HG03159 (cell line): ENCODE measurements at regions not wholly inside any gene's neighbourhood (a gene's known extent, or its start where the extent isn't known, plus 50 kb on each side); places are given as distances from the start of the nearest gene placed in this dataset.
"Not testable (repeated sequence)": the region's sequence is repeated elsewhere in the genome, so short reads cannot be mapped to it uniquely, and the experiment has no call there.

Experiments
- ATAC-seq: cut with Tn5 transposase; IDR thresholded peaks from one replicate; pipeline ENCODE4 v1.9.1; 2021; ENCODE audit warnings: mild to moderate bottlenecking, moderate library complexity; ENCODE audit not compliant: unreplicated experiment

GRCh38 chr4:85153221-85153620, 186.7 kb upstream of the WDFY3 start:
- no peak for ATAC-seq

- ATAC-seq = no peak
Measured at GRCh38 chr4:85154591-85154990, 188.1 kb upstream of the WDFY3 start.

GRCh38 chr4:85165808-85166207, 199.3 kb upstream of the WDFY3 start:
- no peak for ATAC-seq

GRCh38 chr4:85166318-85166717, 199.8 kb upstream of the WDFY3 start:
- no peak for ATAC-seq

- no peak for ATAC-seq
Measured at GRCh38 chr4:85168234-85168834, 201.8 kb upstream of the WDFY3 start.

GRCh38 chr4:85170241-85170640, 203.8 kb upstream of the WDFY3 start:
- ATAC-seq = no peak

GRCh38 chr4:85175190-85175589, 208.7 kb upstream of the WDFY3 start:
- no peak for ATAC-seq

- ATAC-seq = no peak
Measured at GRCh38 chr4:85177092-85177491, 210.6 kb upstream of the WDFY3 start.

- ATAC-seq = no peak
Measured at GRCh38 chr4:85177679-85178078, 211.2 kb upstream of the WDFY3 start.

- no peak for ATAC-seq
Measured at GRCh38 chr4:85180533-85180932, 214.0 kb upstream of the WDFY3 start.

GRCh38 chr4:85187106-85187505, 220.6 kb upstream of the WDFY3 start:
- no peak for ATAC-seq

GRCh38 chr4:85196015-85196414, 229.5 kb upstream of the WDFY3 start:
- ATAC-seq = not testable (repeated sequence)

- ATAC-seq = no peak
Measured at GRCh38 chr4:85200106-85200505, 233.6 kb upstream of the WDFY3 start.

- no peak for ATAC-seq
Measured at GRCh38 chr4:85209161-85209560, 242.7 kb upstream of the WDFY3 start.

GRCh38 chr4:85210353-85210752, 243.9 kb upstream of the WDFY3 start:
- no peak for ATAC-seq

- ATAC-seq = not testable (repeated sequence)
Measured at GRCh38 chr4:85216571-85216970, 250.1 kb upstream of the WDFY3 start.

- no peak for ATAC-seq
Measured at GRCh38 chr4:85218756-85219155, 252.3 kb upstream of the WDFY3 start.

GRCh38 chr4:85221606-85222005, 253.3 kb upstream of the ARHGAP24 start:
- no peak for ATAC-seq

- no peak for ATAC-seq
Measured at GRCh38 chr4:85222561-85222960, 252.4 kb upstream of the ARHGAP24 start.

- ATAC-seq = no peak
Measured at GRCh38 chr4:85228264-85228663, 246.7 kb upstream of the ARHGAP24 start.

- ATAC-seq = no peak
Measured at GRCh38 chr4:85233516-85233915, 241.4 kb upstream of the ARHGAP24 start.

- no peak for ATAC-seq
Measured at GRCh38 chr4:85243857-85244256, 231.1 kb upstream of the ARHGAP24 start.

- ATAC-seq = no peak
Measured at GRCh38 chr4:85244638-85245037, 230.3 kb upstream of the ARHGAP24 start.
